AG10803 (cell line): ENCODE measurements at regions not wholly inside any gene's neighbourhood (a gene's known extent, or its start where the extent isn't known, plus 50 kb on each side); places are given as distances from the start of the nearest gene placed in this dataset.

Experiments
- DNase-seq: peaks from one replicate; pipeline ENCODE4 v3.0.0; 2010; ENCODE audit warnings: low read depth
- H3K4me3 ChIP-seq: 2 replicates; pipeline ENCODE4 v1.5.1; 2011; ENCODE audit warnings: mild to moderate bottlenecking, low read length, control low read depth
- CTCF ChIP-seq: conservative IDR thresholded peaks from 2 replicates; pipeline ENCODE4 v1.5.1; 2011; ENCODE audit warnings: mild to moderate bottlenecking, low read length, control low read depth, inconsistent platforms

DNA sequence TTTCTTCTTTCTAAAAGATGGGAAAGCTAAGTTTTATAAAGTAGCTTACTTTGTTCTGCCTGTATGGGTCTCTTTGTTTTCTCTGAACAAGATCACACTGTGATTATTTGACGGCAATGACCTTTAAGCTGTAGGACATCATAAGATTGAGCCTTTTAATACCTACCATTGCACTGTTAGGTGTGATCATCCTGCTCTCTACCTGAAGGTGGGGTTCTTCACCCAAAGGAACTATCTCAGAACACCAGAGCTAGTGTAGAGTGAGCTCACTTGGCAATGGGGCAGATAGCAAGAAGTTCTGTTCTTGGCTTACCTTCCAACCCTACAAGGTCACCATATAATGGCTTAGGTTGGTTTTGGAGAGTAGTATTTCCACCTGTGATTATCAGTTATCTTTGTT lies 200.2 kb downstream of the SPATA31D1 start:
- H3K4me3 ChIP-seq, result no peak overlapping the region
- DNase-seq, result no peak
- TF ChIP-seq CTCF, result no peak

GRCh38 chr9:82191082-82191770 lies 202.7 kb downstream of the SPATA31D1 start:
- no peak for TF ChIP-seq CTCF
- no peak for DNase-seq
- H3K4me3 ChIP-seq, result no peak overlapping the region

DNA sequence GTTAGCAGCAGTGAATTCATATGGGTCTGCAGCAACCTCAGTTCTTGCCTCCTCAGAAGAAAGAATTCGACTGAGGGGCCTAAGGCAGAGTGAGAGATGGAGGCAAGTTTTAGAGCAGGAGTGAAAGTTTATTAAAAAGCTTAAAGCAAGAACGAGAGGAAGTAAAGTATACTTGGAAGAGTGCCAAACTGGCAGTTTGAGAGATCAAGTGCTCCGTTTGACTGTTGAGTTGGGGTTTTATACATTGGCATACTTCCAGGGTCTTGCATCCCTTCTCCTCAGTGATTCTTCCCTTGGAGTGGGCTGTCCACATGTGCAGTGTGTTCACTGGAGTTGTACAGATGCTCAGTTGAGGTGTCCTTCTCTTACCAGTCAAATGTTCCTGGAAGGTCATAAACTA lies 203.6 kb downstream of the SPATA31D1 start:
- no peak for TF ChIP-seq CTCF
- DNase-seq, result no peak
- H3K4me3 ChIP-seq, result no peak overlapping the region

- no peak overlapping the region for H3K4me3 ChIP-seq
- no peak for TF ChIP-seq CTCF
- DNase-seq, result no peak
These were observed 208.3 kb downstream of the SPATA31D1 start for GRCh38 chr9:82196622-82197441.

- H3K4me3 ChIP-seq, result no peak overlapping the region
- TF ChIP-seq CTCF, result no peak
- DNase-seq, result no peak
These were observed 212.6 kb downstream of the SPATA31D1 start for GRCh38 chr9:82201196-82201595.

DNA sequence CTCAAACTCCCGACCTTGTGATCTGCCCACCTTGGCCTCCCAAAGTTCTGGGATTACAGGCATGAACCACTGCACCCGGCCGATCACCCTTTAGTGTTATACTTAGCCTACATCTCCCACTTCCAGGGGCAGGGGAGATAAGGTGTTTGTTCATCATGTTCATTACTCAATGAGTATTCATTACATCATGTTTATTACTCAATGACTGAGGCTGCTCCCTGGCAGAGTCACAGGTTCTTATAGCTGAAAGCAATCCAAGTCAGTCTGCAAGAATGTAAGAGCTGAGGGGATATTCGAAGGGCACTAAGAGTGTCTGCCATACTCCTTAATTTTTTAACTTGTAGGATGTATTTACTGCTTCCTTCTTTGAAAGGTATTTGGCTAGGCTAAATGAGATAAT lies 214.2 kb downstream of the SPATA31D1 start:
- H3K4me3 ChIP-seq, result no peak overlapping the region
- DNase-seq, result peak; percentile 51
- TF ChIP-seq CTCF, result no peak

GRCh38 chr9:82206490-82206889 lies 217.9 kb downstream of the SPATA31D1 start:
- no peak overlapping the region for H3K4me3 ChIP-seq
- TF ChIP-seq CTCF, result no peak
- no peak for DNase-seq
